GM23248 (cell line): ENCODE measurements at regions not wholly inside any gene's neighbourhood (a gene's known extent, or its start where the extent isn't known, plus 50 kb on each side); places are given as distances from the start of the nearest gene placed in this dataset.

Source experiments
- EZH2 ChIP-seq: fragments of 200-600 bp; sonication (generic); IDR thresholded peaks from 2 replicates; pipeline ENCODE4 v1.6.1; 2018; ENCODE audit warnings: antibody characterized with exemption, mild to moderate bottlenecking; ENCODE audit not compliant: insufficient read depth, poor library complexity, severe bottlenecking
- EZH2phosphoT487 ChIP-seq: fragments of 200-600 bp; sonication (generic); IDR thresholded peaks from 2 replicates; pipeline ENCODE4 v1.6.1; 2018; ENCODE audit warnings: antibody characterized with exemption, moderate library complexity, mild to moderate bottlenecking, low read depth; ENCODE audit not compliant: insufficient read depth

DNA sequence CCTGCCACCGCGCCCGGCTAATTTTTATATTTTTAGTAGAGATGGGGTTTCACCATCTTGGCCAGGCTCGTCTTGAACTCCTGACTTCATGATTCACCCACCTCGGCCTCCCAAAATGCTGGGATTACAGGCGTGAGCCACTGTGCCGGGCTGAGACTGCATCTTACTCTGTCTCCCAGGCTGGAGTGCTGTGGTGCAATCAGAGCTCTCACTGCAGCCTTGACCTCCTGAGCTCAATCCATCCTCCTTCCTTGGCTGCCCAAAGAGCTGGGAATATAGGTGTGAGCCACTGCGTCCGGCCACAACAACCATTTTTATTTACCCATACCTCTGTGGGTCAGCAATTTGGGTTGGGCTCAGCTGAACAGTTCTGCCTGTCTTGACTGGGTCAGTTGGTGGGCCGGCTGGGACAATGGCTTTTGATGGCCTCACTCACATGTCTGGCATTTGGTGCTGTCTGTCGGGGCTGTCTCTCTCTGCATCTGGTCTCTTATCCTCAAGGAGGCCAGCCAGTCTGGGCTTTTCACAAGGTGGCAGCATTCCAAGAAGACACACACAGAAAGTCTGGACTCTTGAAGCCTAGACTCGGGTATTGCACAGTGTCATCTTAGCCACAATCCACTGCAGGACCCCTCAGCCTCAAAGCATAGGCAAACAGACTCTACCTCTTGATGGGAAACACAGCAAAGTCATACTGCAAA is 116.8 kb upstream of the GATA6 start:
- TF ChIP-seq EZH2phosphoT487 (no peak), EZH2 (no peak)
